HG03521 (cell line): ENCODE measurements at regions not wholly inside any gene's neighbourhood (a gene's known extent, or its start where the extent isn't known, plus 50 kb on each side); places are given as distances from the start of the nearest gene placed in this dataset.
"Not testable (repeated sequence)": the region's sequence is repeated elsewhere in the genome, so short reads cannot be mapped to it uniquely, and the experiment has no call there.

ENCODE experiments used
- ATAC-seq: cut with Tn5 transposase; IDR thresholded peaks from one replicate; pipeline ENCODE4 v1.9.1; 2021; ENCODE audit warnings: mild to moderate bottlenecking, moderate library complexity; ENCODE audit not compliant: unreplicated experiment

- ATAC-seq = no peak
Measured at GRCh38 chr16:59168461-59169114, 434.5 kb upstream of the GOT2 start.

GRCh38 chr16:59164461-59164860 is 430.3 kb upstream of the GOT2 start:
- no peak for ATAC-seq

- no peak for ATAC-seq
Measured at GRCh38 chr16:59163371-59164055, 429.4 kb upstream of the GOT2 start.

GRCh38 chr16:59161679-59162078 is 427.6 kb upstream of the GOT2 start:
- ATAC-seq = no peak

- no peak for ATAC-seq
Measured at GRCh38 chr16:59154295-59154694, 420.2 kb upstream of the GOT2 start.

- ATAC-seq = no peak
Measured at GRCh38 chr16:59148769-59149155, 414.6 kb upstream of the GOT2 start.

- no peak for ATAC-seq
Measured at GRCh38 chr16:59148056-59148768, 414.1 kb upstream of the GOT2 start.

GRCh38 chr16:59146140-59146539 is 412.0 kb upstream of the GOT2 start:
- no peak for ATAC-seq

GRCh38 chr16:59144841-59145240 is 410.7 kb upstream of the GOT2 start:
- no peak for ATAC-seq

- no peak for ATAC-seq
Measured at GRCh38 chr16:59144326-59144725, 410.2 kb upstream of the GOT2 start.

- ATAC-seq = no peak
Measured at GRCh38 chr16:59126486-59126885, 392.4 kb upstream of the GOT2 start.

GRCh38 chr16:59124056-59124455 is 389.9 kb upstream of the GOT2 start:
- ATAC-seq = no peak

- ATAC-seq = no peak
Measured at GRCh38 chr16:59123479-59123878, 389.4 kb upstream of the GOT2 start.

GRCh38 chr16:59122262-59122537 is 388.1 kb upstream of the GOT2 start:
- no peak for ATAC-seq

- no peak for ATAC-seq
Measured at GRCh38 chr16:59121411-59122261, 387.5 kb upstream of the GOT2 start.

GRCh38 chr16:59116744-59117143 is 382.6 kb upstream of the GOT2 start:
- no peak for ATAC-seq

GRCh38 chr16:59114790-59115189 is 380.7 kb upstream of the GOT2 start:
- ATAC-seq = no peak

GRCh38 chr16:59113004-59113670 is 379.0 kb upstream of the GOT2 start:
- ATAC-seq = no peak

GRCh38 chr16:59111280-59111679 is 377.2 kb upstream of the GOT2 start:
- no peak for ATAC-seq

- no peak for ATAC-seq
Measured at GRCh38 chr16:59108374-59108773, 374.3 kb upstream of the GOT2 start.

- ATAC-seq = not testable (repeated sequence)
Measured at GRCh38 chr16:59096682-59097081, 362.6 kb upstream of the GOT2 start.
